GM06990 (cell line): ENCODE measurements at regions not wholly inside any gene's neighbourhood (a gene's known extent, or its start where the extent isn't known, plus 50 kb on each side); places are given as distances from the start of the nearest gene placed in this dataset.

Experiments used
- DNase-seq: peaks from one replicate; pipeline ENCODE4 v3.0.0-alpha.2; 2011; ENCODE audit not compliant: insufficient read length; ENCODE audit errors: extremely low read depth
- H3K27me3 ChIP-seq: replicated peaks from 2 replicates; pipeline ENCODE4 v1.6.0; 2011; ENCODE audit warnings: low read length; ENCODE audit not compliant: control insufficient read depth, insufficient read depth
- H3K36me3 ChIP-seq: 2 replicates; pipeline ENCODE4 v1.5.1; 2011; ENCODE audit warnings: low read length; ENCODE audit not compliant: control insufficient read depth, insufficient read depth
- H3K4me3 ChIP-seq: replicated peaks from 2 replicates; pipeline ENCODE4 v1.5.1; 2011; ENCODE audit warnings: low read depth, mild to moderate bottlenecking, control low read depth, low read length
- CTCF ChIP-seq: IDR thresholded peaks from 2 replicates; pipeline ENCODE4 v1.5.1; 2011; ENCODE audit warnings: low read length, control low read depth, mild to moderate bottlenecking, inconsistent platforms; ENCODE audit not compliant: insufficient read depth, poor library complexity, severe bottlenecking

GRCh38 chr10:113449006-113449695 is 103.7 kb upstream of the HABP2 start:
- H3K27me3 ChIP-seq, result no peaks in the 10 kb centered on the region
- DNase-seq, result no peak
- H3K4me3 ChIP-seq, result no peak overlapping the region
- no peaks in the 10 kb centered on the region for H3K36me3 ChIP-seq
- no peak for TF ChIP-seq CTCF

GRCh38 chr10:113450046-113450804 is 102.6 kb upstream of the HABP2 start:
- no peak overlapping the region for H3K4me3 ChIP-seq
- H3K27me3 ChIP-seq, result peaks cover 1% of the 10 kb centered on the region; the same call in 1 of the 2 replicates
- TF ChIP-seq CTCF, result no peak
- no peaks in the 10 kb centered on the region for H3K36me3 ChIP-seq
- no peak for DNase-seq

- DNase-seq, result no peak
- H3K27me3 ChIP-seq, result peaks cover 1% of the 10 kb centered on the region; the same call in 1 of the 2 replicates
- no peaks in the 10 kb centered on the region for H3K36me3 ChIP-seq
- no peak for TF ChIP-seq CTCF
- H3K4me3 ChIP-seq, result no peak overlapping the region
These were observed 101.9 kb upstream of the HABP2 start for GRCh38 chr10:113450906-113451305.

- no peak overlapping the region for H3K4me3 ChIP-seq
- no peak for TF ChIP-seq CTCF
- peaks cover 1% of the 10 kb centered on the region; the same call in 1 of the 2 replicates for H3K27me3 ChIP-seq
- no peaks in the 10 kb centered on the region for H3K36me3 ChIP-seq
- no peak for DNase-seq
These were observed 100.6 kb upstream of the HABP2 start for GRCh38 chr10:113452146-113452845.

- no peak for DNase-seq
- Histone ChIP-seq H3K4me3 (no peak overlapping the region), H3K27me3 (peaks cover 1% of the 10 kb centered on the region; the same call in 1 of the 2 replicates), H3K36me3 (no peaks in the 10 kb centered on the region)
- TF ChIP-seq CTCF, result no peak
These were observed 99.5 kb upstream of the HABP2 start for GRCh38 chr10:113453351-113453750.
